Gastroesophageal sphincter (tissue), 3 donors: ENCODE measurements at regions not wholly inside any gene's neighbourhood (a gene's known extent, or its start where the extent isn't known, plus 50 kb on each side); places are given as distances from the start of the nearest gene placed in this dataset.
"Not testable (repeated sequence)": the region's sequence is repeated elsewhere in the genome, so short reads cannot be mapped to it uniquely, and the experiment has no call there.

ENCODE experiments used
- CTCF ChIP-seq, 4 experiments: fragments of 200-600 bp in 2 of 4; fragments of 450-650 bp in 2 of 4; sonication (generic) in 1 of 4; IDR thresholded peaks; one replicate each; pipeline ENCODE4 v1.5.1; 2017 to 2019; ENCODE audit warnings: antibody characterized with exemption in 4 of 4, mild to moderate bottlenecking in 2 of 4, moderate library complexity in 2 of 4
- EP300 ChIP-seq: sonication (generic); formaldehyde crosslinking; IDR thresholded peaks from one replicate; pipeline ENCODE4 v1.6.1; 2017; ENCODE audit warnings: antibody characterized with exemption, mild to moderate bottlenecking
- POLR2A ChIP-seq, 2 donors: fragments of 450-650 bp; IDR thresholded peaks; one replicate each; pipeline ENCODE4 v1.6.1; 2017; ENCODE audit warnings: antibody characterized with exemption in 2 of 2, mild to moderate bottlenecking in 2 of 2, moderate library complexity in 1 of 2
- POLR2AphosphoS5 ChIP-seq: sonication (generic); formaldehyde crosslinking; IDR thresholded peaks from one replicate; pipeline ENCODE4 v1.6.1; 2017; ENCODE audit warnings: antibody characterized with exemption

GRCh38 chr1:120658622-120659021, 65.1 kb upstream of the NBPF26 start:
- not testable (repeated sequence) for TF ChIP-seq POLR2A (IDR thresholded peaks at IDR 0.05); CTCF (IDR thresholded peaks at IDR 0.05); POLR2AphosphoS5; EP300
